HG02973 (cell line): ENCODE measurements at regions not wholly inside any gene's neighbourhood (a gene's known extent, or its start where the extent isn't known, plus 50 kb on each side); places are given as distances from the start of the nearest gene placed in this dataset.

Experiments used
- ATAC-seq: cut with Tn5 transposase; IDR thresholded peaks from one replicate; pipeline ENCODE4 v1.9.1; 2021; ENCODE audit warnings: moderate library complexity; ENCODE audit not compliant: unreplicated experiment

DNA sequence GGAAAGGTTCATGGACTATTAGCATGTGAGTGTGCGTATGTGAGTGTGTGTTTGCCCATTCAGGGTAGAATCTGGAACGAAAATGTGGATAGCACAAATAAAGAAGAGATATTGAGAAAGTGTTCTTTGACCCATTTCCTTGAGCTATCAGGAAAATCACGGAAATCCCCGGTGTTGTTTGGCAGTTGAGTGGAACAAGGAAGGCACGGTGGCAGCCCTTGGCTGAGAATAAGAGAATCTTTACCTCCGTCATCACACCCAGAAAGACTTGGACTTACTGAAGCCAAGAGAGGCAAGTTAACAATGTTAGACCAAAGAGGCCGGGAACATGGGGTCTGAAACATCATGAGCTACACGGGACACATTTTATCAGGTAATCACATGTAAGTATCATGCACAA lies 588.9 kb upstream of the BTBD3 start:
- no peak for ATAC-seq

DNA sequence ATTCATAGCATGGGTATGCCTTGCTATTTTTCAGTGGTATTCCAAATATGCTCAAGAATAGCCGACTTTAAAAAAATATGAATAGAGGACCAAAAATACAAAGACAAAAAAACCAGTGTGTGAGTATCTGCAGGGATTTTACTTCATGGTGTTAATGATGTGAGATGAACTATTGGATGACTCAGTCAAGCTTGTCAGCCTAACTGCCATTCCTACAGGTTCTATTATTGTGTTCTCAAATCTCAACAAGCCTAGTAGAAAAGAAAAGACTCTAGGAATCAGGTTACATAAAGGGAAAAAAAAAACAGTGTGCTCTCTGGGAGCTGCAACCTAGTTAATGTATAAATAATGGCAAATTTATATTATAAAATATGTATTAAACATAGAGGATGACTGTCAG lies 588.4 kb upstream of the BTBD3 start:
- ATAC-seq: no peak

DNA sequence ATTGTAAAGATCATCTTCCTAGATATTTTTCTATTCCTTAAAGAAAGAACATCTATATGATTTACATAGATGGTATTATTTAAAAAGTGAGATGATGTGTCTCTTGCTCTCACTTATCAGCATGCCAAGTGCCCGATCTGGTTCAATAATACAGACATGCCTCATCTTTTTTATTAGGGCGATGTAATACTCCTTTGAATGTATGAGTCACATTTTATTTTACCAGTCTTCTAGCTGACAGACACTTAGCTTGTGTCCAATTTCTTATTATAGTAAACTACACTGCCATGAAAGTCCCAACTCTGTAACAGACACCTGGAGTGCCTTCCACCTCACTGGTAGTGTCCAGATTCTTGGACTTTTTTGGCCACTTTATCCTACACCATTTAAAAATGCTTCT lies 586.6 kb upstream of the BTBD3 start:
- no peak for ATAC-seq

DNA sequence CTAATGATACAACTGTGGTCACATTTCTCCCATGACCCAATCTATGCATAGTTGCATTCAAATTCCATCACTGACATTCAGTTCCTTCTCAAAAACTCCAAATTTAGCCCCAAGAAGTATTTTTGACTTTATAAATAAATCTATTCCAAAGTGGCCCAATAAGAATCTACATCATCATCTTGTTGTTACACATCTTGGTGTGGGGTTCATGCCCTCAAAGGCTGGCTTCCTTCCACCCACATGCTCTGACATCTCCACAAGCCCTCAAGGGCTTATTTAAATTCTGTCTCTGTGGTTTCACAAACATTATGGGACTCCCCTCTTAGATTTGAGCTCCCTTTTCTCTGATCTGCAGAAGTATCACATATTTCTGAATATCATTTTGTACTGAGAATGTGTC lies 585.3 kb upstream of the BTBD3 start:
- ATAC-seq: no peak

DNA sequence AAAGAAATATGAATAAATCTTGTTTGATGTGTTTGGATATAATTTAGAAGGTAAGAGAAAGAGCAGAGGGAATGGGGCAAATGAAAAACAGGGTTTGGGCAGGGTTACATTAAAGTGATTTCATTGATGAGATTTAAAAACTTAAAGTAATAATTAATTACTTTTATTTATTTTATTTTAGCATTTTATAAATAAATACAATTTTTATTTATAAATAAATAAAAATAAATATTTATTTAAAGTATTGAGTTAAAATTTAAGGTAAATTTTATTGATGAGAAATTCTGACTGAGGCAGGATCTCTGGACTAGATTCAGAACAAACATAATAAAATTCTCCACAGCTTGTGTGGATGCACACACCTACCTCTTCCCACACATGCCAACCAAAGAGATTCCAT lies 584.1 kb upstream of the BTBD3 start:
- ATAC-seq: no peak

DNA sequence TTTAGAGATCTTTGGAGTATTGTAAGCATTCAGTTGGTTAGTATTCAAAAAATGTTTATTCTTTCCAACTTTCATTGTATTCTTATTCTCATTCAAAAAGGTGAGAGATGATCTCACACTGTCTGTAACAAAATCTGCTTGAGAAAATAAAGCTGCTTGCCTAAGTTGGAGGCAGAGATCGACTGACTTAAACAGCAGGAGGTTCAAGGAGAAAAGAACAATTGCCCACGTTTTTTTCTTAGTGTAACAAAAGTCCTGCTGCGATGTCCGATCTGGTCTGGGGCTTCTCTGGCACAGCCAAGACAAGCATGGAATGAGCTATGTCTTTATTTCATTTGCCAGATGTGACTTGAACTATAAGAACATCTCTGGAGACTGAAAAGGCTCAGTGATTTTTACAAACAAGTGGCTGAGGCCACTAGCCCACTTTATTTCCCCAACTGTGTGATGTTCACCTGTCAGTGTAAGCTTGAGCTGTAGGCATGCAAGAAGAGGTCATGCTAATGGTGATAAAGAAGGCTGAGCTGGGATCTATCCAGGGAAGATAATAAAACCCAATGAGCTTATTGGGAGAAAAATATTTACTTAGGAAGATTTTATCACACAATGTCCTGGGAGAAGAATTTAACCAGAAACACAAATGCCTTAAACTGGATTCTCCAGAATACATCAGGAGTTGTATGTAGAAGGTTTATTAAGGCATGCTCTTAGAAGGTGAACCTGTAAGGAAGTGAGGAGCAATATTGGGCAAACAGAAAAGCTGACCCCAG lies 580.1 kb upstream of the BTBD3 start:
- no peak for ATAC-seq

DNA sequence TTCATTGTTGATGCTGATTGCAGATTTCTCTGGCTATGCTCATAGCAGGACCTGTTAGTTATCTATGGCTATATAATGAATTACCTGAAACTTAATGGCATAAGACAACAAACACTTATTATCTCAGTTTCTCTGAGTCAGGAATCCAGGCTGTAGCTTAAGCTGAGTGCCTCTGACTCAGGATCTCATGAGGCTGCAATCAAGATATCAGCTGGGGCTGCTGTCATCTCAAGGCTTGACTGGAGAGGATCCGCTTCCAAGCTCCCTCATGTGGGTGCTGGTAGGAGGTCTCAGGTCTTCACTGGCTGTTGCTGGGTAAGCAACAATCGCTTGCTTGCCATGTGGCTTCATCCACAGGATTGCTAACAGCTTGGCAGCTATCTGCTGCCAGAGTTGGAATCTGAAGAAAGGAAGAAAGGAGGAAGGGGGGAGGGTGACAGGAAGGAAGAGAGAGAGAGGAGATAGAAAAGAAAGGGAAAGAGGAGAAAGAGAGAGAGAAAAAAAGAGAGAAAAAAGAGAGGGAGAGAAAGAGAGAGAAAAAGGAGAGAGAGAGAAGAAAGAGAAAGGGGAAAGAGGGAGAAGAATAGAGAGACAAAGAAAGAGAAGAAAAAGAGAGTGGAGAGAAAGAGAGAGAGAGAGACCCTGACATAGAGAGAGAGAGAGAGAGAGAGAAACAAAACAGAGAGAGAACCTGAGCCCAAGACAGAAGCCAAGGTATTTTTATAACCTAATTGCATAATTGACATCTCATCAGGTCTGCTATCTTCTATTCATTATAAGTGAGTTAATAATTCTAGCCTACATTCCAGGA lies 579.0 kb upstream of the BTBD3 start:
- ATAC-seq: no peak

DNA sequence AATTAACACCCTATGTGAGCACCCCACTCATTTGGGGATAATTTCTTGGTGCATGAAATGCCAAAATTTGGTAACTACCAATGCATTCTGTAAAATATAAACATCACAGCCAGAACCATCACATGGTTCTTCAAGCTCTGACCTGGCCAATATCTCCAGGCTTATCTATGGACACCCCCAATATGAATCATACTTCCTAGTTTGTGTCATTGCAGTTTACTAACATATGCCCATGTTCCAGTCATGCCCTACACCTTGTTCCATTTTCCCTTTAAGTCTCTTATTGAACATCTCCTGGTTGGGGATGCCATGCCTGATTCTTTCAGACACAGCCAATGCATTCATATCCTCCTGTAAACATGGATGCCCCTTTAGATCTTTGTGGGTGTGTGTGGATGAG lies 572.8 kb upstream of the BTBD3 start:
- ATAC-seq: no peak

DNA sequence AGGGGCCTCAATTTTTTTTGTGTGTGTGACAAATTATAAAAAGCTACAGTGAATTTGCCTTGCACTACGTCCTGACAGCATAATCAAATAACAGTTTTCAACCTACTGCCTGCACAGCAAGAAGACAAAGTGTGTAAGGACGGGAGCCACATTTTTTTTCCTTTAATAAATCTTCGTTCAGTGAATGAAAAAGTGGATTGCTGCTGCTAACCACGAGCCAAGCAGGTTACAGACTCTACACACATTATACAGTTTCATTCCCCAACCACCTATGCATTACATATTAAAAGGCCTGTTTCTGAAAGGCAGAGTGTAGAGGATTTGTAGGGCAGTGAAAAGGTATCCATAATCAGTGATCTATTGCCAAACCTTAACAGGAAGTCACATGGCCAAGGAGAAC lies 570.0 kb upstream of the BTBD3 start:
- no peak for ATAC-seq

DNA sequence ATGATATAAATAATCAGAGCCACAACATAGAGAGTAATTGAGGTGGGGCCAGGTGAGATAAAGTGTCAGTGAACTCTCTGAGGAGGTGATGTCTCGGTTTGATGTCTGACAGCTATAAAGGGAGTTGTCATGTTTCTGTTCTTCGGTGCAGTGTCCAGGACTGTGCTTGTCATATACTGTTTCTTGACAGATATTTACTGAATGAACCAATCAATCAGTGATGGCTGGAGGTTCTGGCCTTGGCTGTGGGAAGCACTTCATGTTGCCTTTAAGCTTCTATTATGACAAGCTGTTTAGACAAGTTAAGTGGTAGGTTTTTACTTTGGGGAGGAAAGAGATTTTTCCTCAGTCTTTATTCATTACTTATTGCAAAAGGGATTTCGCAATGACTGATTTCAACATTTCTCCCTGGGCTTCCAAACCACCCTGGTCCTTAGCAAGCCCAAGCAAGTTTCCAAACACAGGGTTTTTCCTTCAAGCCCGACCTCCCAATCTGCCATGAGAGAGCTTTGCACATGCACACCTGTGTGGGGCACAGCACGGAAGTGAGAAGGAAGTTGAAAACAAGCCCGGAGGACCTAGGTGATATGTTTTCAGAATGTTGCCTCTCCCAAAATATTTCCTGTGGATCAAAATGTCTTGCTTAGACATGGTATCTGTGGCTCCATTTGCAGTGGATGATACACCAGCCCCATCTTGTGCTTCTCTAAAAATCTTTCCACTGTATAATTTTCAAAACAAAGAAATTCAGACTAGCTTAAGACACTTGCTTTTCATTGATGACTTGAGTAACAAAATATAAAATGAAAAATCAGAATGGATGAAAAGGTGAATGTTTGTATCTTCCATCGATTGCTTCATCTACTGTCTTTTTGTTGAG lies 567.3 kb upstream of the BTBD3 start:
- ATAC-seq: no peak

DNA sequence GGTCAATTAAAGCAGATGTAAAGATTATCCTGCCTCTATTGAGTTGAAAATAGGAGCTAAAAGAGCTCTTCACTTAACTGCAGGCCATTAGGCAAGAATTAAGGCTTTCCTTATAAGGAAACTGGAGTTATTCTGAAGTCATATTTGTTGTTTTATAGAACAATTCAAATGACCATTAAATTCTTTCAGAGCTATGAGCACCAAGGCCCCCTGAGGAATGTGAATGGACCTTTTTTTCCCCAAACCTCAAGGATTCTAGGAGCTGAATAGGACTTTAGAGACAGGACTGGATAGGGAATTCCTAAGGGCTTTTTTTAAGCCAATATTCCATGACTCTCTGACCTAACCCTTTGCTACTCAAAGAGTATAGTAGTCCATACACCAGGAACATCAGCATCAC lies 565.7 kb upstream of the BTBD3 start:
- ATAC-seq: no peak

DNA sequence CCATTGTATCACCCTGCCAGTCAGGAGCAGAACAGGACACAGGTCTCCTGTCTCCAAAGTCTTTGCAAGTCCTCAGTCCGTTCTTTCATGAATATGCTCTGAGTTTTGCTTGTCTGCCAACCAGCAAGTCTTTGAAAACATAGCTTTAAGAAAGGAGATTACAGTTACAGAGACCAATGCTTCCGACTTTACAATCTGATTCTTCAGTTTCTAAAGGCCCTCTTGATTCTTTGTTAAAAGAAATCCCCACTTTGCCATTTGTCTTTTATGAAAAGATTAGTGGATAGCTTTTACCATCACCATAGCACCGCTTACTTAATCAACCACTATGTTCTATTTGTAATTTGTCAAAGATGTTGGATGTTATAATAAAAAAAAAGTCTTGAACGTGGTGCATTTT lies 562.8 kb upstream of the BTBD3 start:
- no peak for ATAC-seq

DNA sequence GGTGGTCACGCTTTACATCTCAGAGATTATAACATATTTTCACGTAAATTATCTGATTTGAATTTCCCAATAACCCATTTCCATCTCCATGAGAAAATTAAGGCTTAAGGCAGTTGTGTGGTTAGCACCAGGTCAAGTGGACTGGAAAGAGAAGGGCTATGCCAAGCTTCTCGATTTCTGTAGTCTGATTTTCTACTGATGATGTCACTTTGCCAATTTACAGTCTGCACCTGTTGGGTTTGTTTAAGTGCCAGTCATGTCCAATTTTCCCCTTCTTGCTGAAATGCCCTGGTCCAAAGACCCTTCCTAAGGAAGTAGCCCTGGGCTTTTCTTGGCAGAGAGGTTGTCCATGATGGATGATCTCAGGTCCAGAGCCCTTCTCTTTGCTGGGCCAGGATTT lies 562.3 kb upstream of the BTBD3 start:
- no peak for ATAC-seq

DNA sequence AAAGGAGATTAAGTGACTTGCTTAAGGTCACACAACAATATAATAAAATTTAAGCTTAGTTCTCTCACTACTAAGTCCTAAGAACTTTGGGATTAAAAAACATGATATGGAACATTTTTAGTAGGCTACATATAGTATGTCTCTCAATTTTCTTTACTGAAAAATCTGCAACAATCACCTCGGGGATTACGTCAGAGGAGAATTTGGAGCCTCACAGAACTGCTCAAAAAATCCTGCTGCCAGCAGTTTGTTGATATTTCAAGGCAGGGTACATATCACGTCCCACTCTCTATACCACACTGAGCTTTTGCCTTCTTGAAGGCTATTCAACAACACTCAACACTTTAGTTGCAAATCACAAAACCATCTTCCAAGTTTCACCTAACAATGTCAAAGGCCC lies 561.6 kb upstream of the BTBD3 start:
- no peak for ATAC-seq

DNA sequence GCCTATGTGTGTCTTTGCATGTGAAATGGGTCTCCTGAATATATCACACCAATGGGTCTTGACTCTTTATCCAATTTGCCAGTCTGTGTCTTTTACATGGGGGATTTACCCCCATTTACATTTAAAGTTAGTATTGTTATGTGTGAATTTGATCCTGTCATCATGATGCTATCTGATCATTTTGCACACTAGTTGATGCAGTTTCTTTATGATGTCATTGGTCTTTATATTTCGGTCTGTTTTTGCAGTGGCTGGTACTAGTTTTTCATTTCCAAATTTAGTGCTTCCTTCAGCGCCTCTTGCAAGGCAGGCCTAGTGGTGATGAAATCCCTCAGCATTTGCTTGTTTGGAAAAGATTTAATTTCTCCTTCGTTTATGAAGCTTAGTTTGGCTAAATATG lies 555.2 kb upstream of the BTBD3 start:
- ATAC-seq: no peak

DNA sequence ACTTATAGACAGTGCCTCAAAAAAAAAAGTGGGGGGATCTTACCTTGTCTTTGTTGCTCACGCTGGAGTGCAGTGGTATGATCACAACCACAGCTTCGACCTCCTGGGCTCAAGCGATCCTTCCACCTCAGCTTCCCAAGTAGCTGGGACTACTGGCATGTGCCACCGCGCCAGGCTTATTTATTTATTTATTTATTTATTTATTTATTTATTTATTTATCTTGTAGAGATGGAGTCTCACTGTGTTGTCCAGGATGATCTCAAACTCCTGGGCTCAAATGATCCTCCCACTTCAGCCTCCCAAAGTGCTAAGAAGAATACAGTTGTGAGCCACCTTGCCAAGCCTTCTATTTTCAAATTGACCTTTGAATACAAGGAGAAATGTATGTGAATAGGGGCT lies 553.0 kb upstream of the BTBD3 start:
- ATAC-seq: no peak

DNA sequence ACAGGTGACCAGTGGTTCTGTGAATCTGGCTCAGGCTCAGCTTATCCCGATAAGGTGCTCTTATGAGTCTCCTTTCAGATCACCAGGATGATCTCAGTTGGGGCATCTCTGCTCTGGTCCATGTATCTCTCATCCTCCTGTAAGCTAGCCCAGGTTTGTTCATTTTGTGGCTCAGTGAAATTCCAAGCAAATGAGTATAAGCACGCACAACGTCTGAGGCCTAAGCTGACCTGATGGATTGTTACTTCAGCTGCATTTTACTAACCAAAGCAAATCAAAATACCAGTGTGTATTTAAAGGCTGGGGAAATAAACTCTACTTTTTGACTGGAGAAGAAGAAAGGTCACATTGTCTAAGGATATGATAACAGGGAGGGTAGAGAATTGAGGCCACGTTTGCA lies 551.0 kb upstream of the BTBD3 start:
- no peak for ATAC-seq

DNA sequence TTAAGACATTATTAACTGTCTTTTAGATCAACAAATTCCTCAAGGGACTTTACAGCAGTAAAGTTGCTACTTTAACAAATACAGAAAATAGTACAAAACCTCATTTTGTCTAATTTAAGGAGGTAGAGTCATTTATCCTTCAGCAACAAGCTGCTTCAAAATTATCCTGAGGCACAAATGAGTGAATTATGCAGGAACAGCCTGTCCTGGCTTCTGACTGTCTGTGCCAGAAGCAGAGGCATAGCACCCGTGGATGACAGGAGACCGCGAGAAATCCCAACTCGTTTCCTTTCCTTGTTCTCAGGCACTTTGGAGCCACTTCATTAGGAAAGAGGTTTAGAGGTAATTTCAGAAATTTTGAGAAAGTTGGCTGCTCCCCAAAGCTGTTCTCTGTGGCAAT lies 549.2 kb upstream of the BTBD3 start:
- no peak for ATAC-seq

DNA sequence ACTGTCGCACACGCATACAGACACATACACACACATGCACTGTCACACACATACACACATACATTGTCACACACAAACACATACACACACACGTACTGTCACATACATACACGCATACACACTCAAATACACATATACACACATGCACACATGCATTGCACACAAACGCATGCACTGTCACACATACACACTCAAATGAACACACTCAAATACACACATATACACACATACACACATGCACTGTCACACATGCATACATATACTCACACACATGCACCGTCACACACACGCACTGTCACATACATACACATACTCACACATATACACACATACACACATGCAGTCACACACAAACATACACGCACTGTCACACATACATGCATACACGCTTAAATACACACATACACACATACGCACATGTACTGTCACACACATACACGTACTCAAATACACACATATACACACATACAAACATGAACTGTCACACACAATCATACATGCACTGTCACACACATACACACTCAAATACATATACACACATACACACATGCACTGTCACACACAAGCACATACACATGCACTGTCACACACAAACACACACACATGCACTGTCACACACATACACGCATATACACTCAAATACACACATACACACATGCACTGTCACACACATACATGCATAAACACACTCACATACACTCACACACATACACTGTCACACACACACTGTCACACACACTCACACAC lies 548.6 kb upstream of the BTBD3 start:
- no peak for ATAC-seq

DNA sequence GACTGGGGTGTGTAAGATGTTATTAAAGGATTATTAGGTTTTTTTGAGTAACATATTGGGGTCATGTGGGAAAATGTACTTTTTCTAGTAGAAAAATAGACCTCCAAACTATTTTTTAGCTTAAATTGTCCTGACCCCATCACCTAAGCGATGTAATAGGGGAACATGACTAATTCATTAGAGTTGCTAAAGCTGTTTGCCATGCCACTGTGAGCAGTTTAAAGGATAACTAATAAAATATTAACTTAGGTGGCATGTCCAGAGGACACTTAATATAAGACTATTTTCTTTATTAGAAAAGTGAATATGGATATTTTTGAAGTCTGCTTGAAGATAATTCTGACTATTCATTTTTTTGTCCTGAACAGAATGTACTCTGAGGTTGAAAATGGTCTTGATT lies 545.9 kb upstream of the BTBD3 start:
- no peak for ATAC-seq
